ENCODE measurements at regions not wholly inside any gene's neighbourhood (a gene's known extent, or its start where the extent isn't known, plus 50 kb on each side); places are given as distances from the start of the nearest gene placed in this dataset.

GRCh38 chr1:10882069-10882468, 85.6 kb upstream of the CASZ1 start:
- TF ChIP-seq CTCF (IDR thresholded peaks at IDR 0.05; ENCODE audit: poor library complexity, severe bottlenecking) (no peak), EZH2 (IDR thresholded peaks at IDR 0.05; ENCODE audit: borderline replicate concordance, insufficient read depth, low read length, poor library complexity, severe bottlenecking) (no peak)
